HG03039 (cell line): ENCODE measurements at regions not wholly inside any gene's neighbourhood (a gene's known extent, or its start where the extent isn't known, plus 50 kb on each side); places are given as distances from the start of the nearest gene placed in this dataset.
"Not testable (repeated sequence)": the region's sequence is repeated elsewhere in the genome, so short reads cannot be mapped to it uniquely, and the experiment has no call there.

Experiments
- ATAC-seq: cut with Tn5 transposase; IDR thresholded peaks from one replicate; pipeline ENCODE4 v1.9.1; 2021; ENCODE audit warnings: mild to moderate bottlenecking, moderate library complexity; ENCODE audit not compliant: unreplicated experiment

GRCh38 chr1:73859227-73859626 is 338.7 kb downstream of the LRRIQ3 start:
- no peak for ATAC-seq

- ATAC-seq = no peak
Observed at GRCh38 chr1:73854527-73854926, 343.4 kb downstream of the LRRIQ3 start.

GRCh38 chr1:73842436-73842835 is 355.5 kb downstream of the LRRIQ3 start:
- no peak for ATAC-seq

- no peak for ATAC-seq
Observed at GRCh38 chr1:73839922-73840321, 358.1 kb downstream of the LRRIQ3 start.

GRCh38 chr1:73832276-73833181 is 365.4 kb downstream of the LRRIQ3 start:
- no peak for ATAC-seq

GRCh38 chr1:73827283-73827682 is 370.7 kb downstream of the LRRIQ3 start:
- ATAC-seq = not testable (repeated sequence)

GRCh38 chr1:73824065-73824464 is 373.9 kb downstream of the LRRIQ3 start:
- no peak for ATAC-seq

- peak; percentile 54 for ATAC-seq
Observed at GRCh38 chr1:73821520-73821919, 376.5 kb downstream of the LRRIQ3 start.

GRCh38 chr1:73820843-73821242 is 377.1 kb downstream of the LRRIQ3 start:
- ATAC-seq = no peak

- no peak for ATAC-seq
Observed at GRCh38 chr1:73813716-73814115, 384.3 kb downstream of the LRRIQ3 start.

GRCh38 chr1:73813236-73813635 is 384.7 kb downstream of the LRRIQ3 start:
- no peak for ATAC-seq

- no peak for ATAC-seq
Observed at GRCh38 chr1:73811798-73812197, 386.2 kb downstream of the LRRIQ3 start.

- ATAC-seq = no peak
Observed at GRCh38 chr1:73804935-73805334, 393.0 kb downstream of the LRRIQ3 start.

- no peak for ATAC-seq
Observed at GRCh38 chr1:73803380-73803779, 394.6 kb downstream of the LRRIQ3 start.

- ATAC-seq = no peak
Observed at GRCh38 chr1:73801912-73802429, 396.0 kb downstream of the LRRIQ3 start.

GRCh38 chr1:73800376-73800775 is 397.6 kb downstream of the LRRIQ3 start:
- no peak for ATAC-seq

GRCh38 chr1:73789965-73790364 is 408.0 kb downstream of the LRRIQ3 start:
- ATAC-seq = no peak

- no peak for ATAC-seq
Observed at GRCh38 chr1:73784026-73784425, 413.9 kb downstream of the LRRIQ3 start.

- no peak for ATAC-seq
Observed at GRCh38 chr1:73783352-73783751, 414.6 kb downstream of the LRRIQ3 start.

GRCh38 chr1:73782901-73783300 is 415.1 kb downstream of the LRRIQ3 start:
- no peak for ATAC-seq

GRCh38 chr1:73781251-73781650 is 416.7 kb downstream of the LRRIQ3 start:
- ATAC-seq = no peak

GRCh38 chr1:73778471-73778870 is 419.5 kb downstream of the LRRIQ3 start:
- ATAC-seq = no peak
